Glutamatergic neuron (in vitro differentiated cells): ENCODE measurements at regions not wholly inside any gene's neighbourhood (a gene's known extent, or its start where the extent isn't known, plus 50 kb on each side); places are given as distances from the start of the nearest gene placed in this dataset.

Experiments
- DNase-seq: peaks from one replicate; pipeline ENCODE4 v3.0.0; 2022
- H3K27ac Mint-ChIP-seq: one replicate; pipeline ENCODE4 v1.8.0; 2020; ENCODE audit warnings: mild to moderate bottlenecking, mixed read lengths, inconsistent platforms; ENCODE audit not compliant: unreplicated experiment
- H3K27me3 Mint-ChIP-seq: one replicate; pipeline ENCODE4 v1.8.0; 2020; ENCODE audit warnings: mild to moderate bottlenecking, moderate library complexity, mixed read lengths, inconsistent platforms; ENCODE audit not compliant: unreplicated experiment
- H3K36me3 Mint-ChIP-seq: one replicate; pipeline ENCODE4 v1.8.0; 2020; ENCODE audit warnings: mild to moderate bottlenecking, mixed read lengths, inconsistent platforms; ENCODE audit not compliant: unreplicated experiment
- H3K4me1 Mint-ChIP-seq: one replicate; pipeline ENCODE4 v1.8.0; 2020; ENCODE audit warnings: mild to moderate bottlenecking, low read depth, mixed read lengths, inconsistent platforms; ENCODE audit not compliant: unreplicated experiment
- H3K4me3 Mint-ChIP-seq: one replicate; pipeline ENCODE4 v1.8.0; 2020; ENCODE audit warnings: mild to moderate bottlenecking, mixed read lengths, inconsistent platforms; ENCODE audit not compliant: unreplicated experiment
- H3K9me3 Mint-ChIP-seq: one replicate; pipeline ENCODE4 v1.8.0; 2020; ENCODE audit warnings: mild to moderate bottlenecking, moderate library complexity, mixed read lengths, inconsistent platforms; ENCODE audit not compliant: unreplicated experiment
- TF ChIP-seq, protein P1 (sequence below): fragments of 200-600 bp; sonication (generic); IDR thresholded peaks from one replicate; pipeline ENCODE4 v1.5.0; 2021; ENCODE audit not compliant: partially characterized antibody, unreplicated experiment

GRCh38 chr20:63118303-63119120, 97.4 kb downstream of the YTHDF1 start:
- Mint-ChIP-seq H3K27ac (no peak overlapping the region), H3K9me3 (peaks cover 5% of the 10 kb centered on the region), H3K27me3 (peaks cover 19% of the 10 kb centered on the region), H3K36me3 (no peaks in the 10 kb centered on the region), H3K4me1 (peaks cover 25% of the 10 kb centered on the region), H3K4me3 (peak overlapping the region; percentile 25)
- peak; percentile 15 for DNase-seq
- TF ChIP-seq, protein P1, sequence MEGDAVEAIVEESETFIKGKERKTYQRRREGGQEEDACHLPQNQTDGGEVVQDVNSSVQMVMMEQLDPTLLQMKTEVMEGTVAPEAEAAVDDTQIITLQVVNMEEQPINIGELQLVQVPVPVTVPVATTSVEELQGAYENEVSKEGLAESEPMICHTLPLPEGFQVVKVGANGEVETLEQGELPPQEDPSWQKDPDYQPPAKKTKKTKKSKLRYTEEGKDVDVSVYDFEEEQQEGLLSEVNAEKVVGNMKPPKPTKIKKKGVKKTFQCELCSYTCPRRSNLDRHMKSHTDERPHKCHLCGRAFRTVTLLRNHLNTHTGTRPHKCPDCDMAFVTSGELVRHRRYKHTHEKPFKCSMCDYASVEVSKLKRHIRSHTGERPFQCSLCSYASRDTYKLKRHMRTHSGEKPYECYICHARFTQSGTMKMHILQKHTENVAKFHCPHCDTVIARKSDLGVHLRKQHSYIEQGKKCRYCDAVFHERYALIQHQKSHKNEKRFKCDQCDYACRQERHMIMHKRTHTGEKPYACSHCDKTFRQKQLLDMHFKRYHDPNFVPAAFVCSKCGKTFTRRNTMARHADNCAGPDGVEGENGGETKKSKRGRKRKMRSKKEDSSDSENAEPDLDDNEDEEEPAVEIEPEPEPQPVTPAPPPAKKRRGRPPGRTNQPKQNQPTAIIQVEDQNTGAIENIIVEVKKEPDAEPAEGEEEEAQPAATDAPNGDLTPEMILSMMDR, result no peak

DNA sequence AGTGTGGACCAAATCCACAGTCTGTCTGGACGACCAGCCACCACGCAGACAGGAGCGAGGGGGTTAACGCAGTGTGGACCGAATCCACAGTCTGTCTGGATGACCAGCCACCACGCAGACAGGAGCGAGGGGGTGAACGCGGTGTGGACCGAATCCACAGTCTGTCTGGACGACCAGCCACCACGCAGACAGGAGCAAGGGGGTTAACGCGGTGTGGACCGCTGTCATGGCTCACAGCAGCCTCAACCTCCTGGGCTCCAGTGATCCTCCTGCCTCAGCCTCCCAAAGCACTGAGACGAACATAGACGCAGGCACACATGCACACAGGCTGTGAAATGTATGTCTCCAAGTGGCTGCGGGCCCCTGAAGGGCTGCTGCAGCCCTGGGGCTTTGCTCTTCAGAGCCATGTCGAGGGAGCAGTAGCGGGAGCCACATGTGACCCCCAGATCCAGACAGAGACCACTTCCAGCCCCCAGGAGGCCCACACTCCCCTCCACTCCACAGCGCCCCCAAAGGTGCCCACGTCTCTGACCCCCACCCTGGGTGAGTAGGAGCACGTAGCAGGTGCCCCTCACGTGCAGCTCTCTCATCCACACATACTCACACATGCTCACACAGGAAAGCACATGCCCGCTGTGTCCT, 98.1 kb downstream of the YTHDF1 start:
- peaks cover 25% of the 10 kb centered on the region for H3K4me1 Mint-ChIP-seq
- H3K27me3 Mint-ChIP-seq, result peaks cover 19% of the 10 kb centered on the region
- no peak overlapping the region for H3K4me3 Mint-ChIP-seq
- H3K27ac Mint-ChIP-seq, result no peak overlapping the region
- H3K9me3 Mint-ChIP-seq, result peaks cover 8% of the 10 kb centered on the region
- DNase-seq, result peak; percentile 8
- no peaks in the 10 kb centered on the region for H3K36me3 Mint-ChIP-seq
- TF ChIP-seq, protein P1, result no peak

- H3K4me1 Mint-ChIP-seq, result peaks cover 25% of the 10 kb centered on the region
- TF ChIP-seq, protein P1, result no peak
- DNase-seq, result no peak
- H3K27me3 Mint-ChIP-seq, result peaks cover 19% of the 10 kb centered on the region
- H3K27ac Mint-ChIP-seq, result no peak overlapping the region
- no peaks in the 10 kb centered on the region for H3K36me3 Mint-ChIP-seq
- peaks cover 8% of the 10 kb centered on the region for H3K9me3 Mint-ChIP-seq
- H3K4me3 Mint-ChIP-seq, result no peak overlapping the region
Measured at GRCh38 chr20:63117151-63117550, 98.8 kb downstream of the YTHDF1 start.

- Mint-ChIP-seq H3K36me3 (peaks cover 5% of the 10 kb centered on the region), H3K4me1 (peaks cover 25% of the 10 kb centered on the region), H3K27ac (no peak overlapping the region), H3K27me3 (peaks cover 17% of the 10 kb centered on the region), H3K4me3 (no peak overlapping the region), H3K9me3 (peaks cover 8% of the 10 kb centered on the region)
- DNase-seq, result peak; percentile 10
- TF ChIP-seq, protein P1, result no peak
Measured at GRCh38 chr20:63116412-63117106, 99.4 kb downstream of the YTHDF1 start.
